WTC11 (cell line): ENCODE measurements at regions not wholly inside any gene's neighbourhood (a gene's known extent, or its start where the extent isn't known, plus 50 kb on each side); places are given as distances from the start of the nearest gene placed in this dataset.

ENCODE experiments used
- ATAC-seq: fragments of 200-7000 bp; cut with Tn5 transposase; 2 replicates; pipeline ENCODE4 v1.10.0; 2021; ENCODE audit warnings: mild to moderate bottlenecking, moderate library complexity
- CTCF ChIA-PET: fragments of 300-600 bp; sonication (Branson Sonifier 250); formaldehyde crosslinking; loops from one replicate; lab custom pipeline; 2021; ENCODE audit warnings: antibody characterized with exemption; lab: Charles Lee
- POLR2A ChIA-PET: fragments of 350-600 bp; sonication (Branson Sonifier 250); formaldehyde crosslinking; loops from one replicate; lab custom pipeline; 2021; ENCODE audit warnings: antibody characterized with exemption; lab: Charles Lee
- DNase-seq: peaks from one replicate; pipeline ENCODE4 v3.0.0; 2021; ENCODE audit warnings: low spot score
- H3K27ac Mint-ChIP-seq: 2 replicates; pipeline ENCODE4 v1.8.0; 2021; ENCODE audit warnings: mixed read lengths
- H3K27me3 Mint-ChIP-seq: 2 replicates; pipeline ENCODE4 v1.8.0; 2021; ENCODE audit warnings: low read depth, mild to moderate bottlenecking, moderate library complexity, mixed read lengths
- H3K36me3 Mint-ChIP-seq: 2 replicates; pipeline ENCODE4 v1.8.0; 2021; ENCODE audit warnings: mixed read lengths
- H3K4me1 Mint-ChIP-seq: 2 replicates; pipeline ENCODE4 v1.8.0; 2022; ENCODE audit warnings: mixed read lengths
- H3K4me3 Mint-ChIP-seq: 2 replicates; pipeline ENCODE4 v1.8.0; 2021; ENCODE audit warnings: mild to moderate bottlenecking, moderate library complexity, mixed read lengths
- H3K9me3 Mint-ChIP-seq: 2 replicates; pipeline ENCODE4 v1.8.0; 2021; ENCODE audit warnings: mixed read lengths
- ATF1 ChIP-seq: sonication (generic); formaldehyde crosslinking; IDR thresholded peaks from 2 replicates; pipeline ENCODE4 v1.8.1; 2023; ENCODE audit warnings: mild to moderate bottlenecking, moderate library complexity, missing genetic modification reagents
- EMX1 ChIP-seq: fragments of 250-450 bp; sonication (Bioruptor Pico); IDR thresholded peaks from 2 replicates; pipeline ENCODE4 v1.8.0; 2021; ENCODE audit warnings: mild to moderate bottlenecking
- GRHL2 ChIP-seq: fragments of 250-450 bp; sonication (Bioruptor Pico); IDR thresholded peaks from 2 replicates; pipeline ENCODE4 v1.8.0; 2022; ENCODE audit warnings: mild to moderate bottlenecking, moderate library complexity; ENCODE audit not compliant: insufficient replicate concordance, severe bottlenecking
- JAZF1 ChIP-seq: fragments of 250-450 bp; sonication (Bioruptor Pico); IDR thresholded peaks from 2 replicates; pipeline ENCODE4 v1.9.0; 2021; ENCODE audit warnings: moderate library complexity, mild to moderate bottlenecking, inconsistent platforms
- ZNF121 ChIP-seq: sonication (generic); formaldehyde crosslinking; IDR thresholded peaks from 2 replicates; pipeline ENCODE4 v1.8.0; 2023; ENCODE audit warnings: missing genetic modification reagents
- ZNF317 ChIP-seq: sonication (generic); formaldehyde crosslinking; IDR thresholded peaks from 2 replicates; pipeline ENCODE4 v1.8.1; 2023; ENCODE audit warnings: low read depth, mild to moderate bottlenecking, moderate library complexity, missing genetic modification reagents, borderline replicate concordance
- TF ChIP-seq, protein P1 (sequence below): fragments of 250-450 bp; sonication (Bioruptor Pico); IDR thresholded peaks from 2 replicates; pipeline ENCODE4 v2.1.2; 2022; ENCODE audit warnings: mild to moderate bottlenecking, moderate library complexity
- TF ChIP-seq, protein P2 (sequence below): sonication (generic); formaldehyde crosslinking; IDR thresholded peaks from 2 replicates; pipeline ENCODE4 v1.8.0; 2022; ENCODE audit warnings: mild to moderate bottlenecking, missing genetic modification reagents
- TF ChIP-seq, protein P3 (sequence below): sonication (generic); formaldehyde crosslinking; IDR thresholded peaks from 2 replicates; pipeline ENCODE4 v1.8.0; 2023; ENCODE audit warnings: missing genetic modification reagents
- TF ChIP-seq, protein P4 (sequence below): sonication (generic); formaldehyde crosslinking; IDR thresholded peaks from 2 replicates; pipeline ENCODE4 v1.8.1; 2023; ENCODE audit warnings: mild to moderate bottlenecking, missing genetic modification reagents
- TF ChIP-seq, protein P5 (sequence below): fragments of 250-450 bp; sonication (Bioruptor Pico); conservative IDR thresholded peaks from 2 replicates; pipeline ENCODE4 v1.9.0; 2021; ENCODE audit warnings: mild to moderate bottlenecking
- TF ChIP-seq, protein P6 (sequence below): sonication (generic); formaldehyde crosslinking; IDR thresholded peaks from 2 replicates; pipeline ENCODE4 v1.8.1; 2023; ENCODE audit warnings: mild to moderate bottlenecking, missing genetic modification reagents, moderate library complexity

DNA sequence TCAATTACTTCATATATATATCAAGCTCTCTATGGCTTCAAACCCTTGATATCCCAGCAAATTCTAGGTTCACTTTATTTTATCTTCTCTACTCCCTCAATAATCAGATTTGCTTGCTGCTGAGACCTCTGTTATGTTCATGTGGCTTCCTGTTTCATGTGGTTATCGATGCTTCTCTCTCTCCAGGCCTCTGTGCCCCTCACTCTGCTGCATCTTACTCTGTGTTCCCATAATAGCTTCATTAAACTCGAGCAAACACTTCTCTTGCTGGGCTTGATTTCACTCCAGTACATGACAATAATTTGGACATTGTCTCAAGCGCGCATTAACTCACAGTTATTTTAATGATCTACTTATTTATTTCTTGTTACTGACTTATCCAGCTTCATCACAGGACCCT is 798.8 kb downstream of the CDH9 start (continued):
- TF ChIP-seq, protein P1, sequence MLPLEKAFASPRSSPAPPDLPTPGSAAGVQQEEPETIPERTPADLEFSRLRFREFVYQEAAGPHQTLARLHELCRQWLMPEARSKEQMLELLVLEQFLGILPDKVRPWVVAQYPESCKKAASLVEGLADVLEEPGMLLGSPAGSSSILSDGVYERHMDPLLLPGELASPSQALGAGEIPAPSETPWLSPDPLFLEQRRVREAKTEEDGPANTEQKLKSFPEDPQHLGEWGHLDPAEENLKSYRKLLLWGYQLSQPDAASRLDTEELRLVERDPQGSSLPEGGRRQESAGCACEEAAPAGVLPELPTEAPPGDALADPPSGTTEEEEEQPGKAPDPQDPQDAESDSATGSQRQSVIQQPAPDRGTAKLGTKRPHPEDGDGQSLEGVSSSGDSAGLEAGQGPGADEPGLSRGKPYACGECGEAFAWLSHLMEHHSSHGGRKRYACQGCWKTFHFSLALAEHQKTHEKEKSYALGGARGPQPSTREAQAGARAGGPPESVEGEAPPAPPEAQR (CRISPR knock-in tag), result no peak
- TF ChIP-seq, protein P2, sequence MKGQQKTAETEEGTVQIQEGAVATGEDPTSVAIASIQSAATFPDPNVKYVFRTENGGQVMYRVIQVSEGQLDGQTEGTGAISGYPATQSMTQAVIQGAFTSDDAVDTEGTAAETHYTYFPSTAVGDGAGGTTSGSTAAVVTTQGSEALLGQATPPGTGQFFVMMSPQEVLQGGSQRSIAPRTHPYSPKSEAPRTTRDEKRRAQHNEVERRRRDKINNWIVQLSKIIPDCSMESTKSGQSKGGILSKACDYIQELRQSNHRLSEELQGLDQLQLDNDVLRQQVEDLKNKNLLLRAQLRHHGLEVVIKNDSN (CRISPR knock-in tag), result no peak
- TF ChIP-seq, all 79 proteins: peak for 0

DNA sequence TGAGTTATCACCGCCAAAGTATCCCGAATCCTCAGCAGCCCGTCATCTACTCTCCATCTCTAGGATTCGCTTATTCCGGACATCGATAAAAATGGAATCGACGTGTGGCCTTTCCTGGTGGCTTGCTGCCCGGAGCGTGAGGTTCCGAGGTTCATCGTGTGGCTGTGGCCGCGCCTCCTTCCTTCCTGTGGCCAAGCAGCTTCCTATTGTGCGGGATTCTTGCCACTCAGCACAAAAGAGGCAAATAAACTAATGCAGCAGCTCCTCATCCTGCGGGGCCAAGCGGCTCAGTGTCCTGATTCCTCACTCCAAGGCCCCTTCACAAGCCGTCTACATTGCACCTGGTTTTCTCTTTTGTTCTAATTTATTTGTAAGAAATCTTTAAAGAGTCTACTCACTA is 800.9 kb downstream of the CDH9 start:
- ATAC-seq (no peak), DNase-seq (no peak)
- Mint-ChIP-seq H3K27me3 (peaks cover 32% of the 10 kb centered on the region), H3K36me3 (peaks cover 30% of the 10 kb centered on the region), H3K4me3 (no peak overlapping the region), H3K4me1 (peaks cover 4% of the 10 kb centered on the region; the same call in 1 of the 2 replicates), H3K27ac (no peak overlapping the region), H3K9me3 (peaks cover 42% of the 10 kb centered on the region)
- TF ChIP-seq EMX1 (CRISPR knock-in tag) (no peak), JAZF1 (CRISPR knock-in tag) (no peak), ATF1 (CRISPR knock-in tag) (no peak)
- ChIA-PET POLR2A (no interaction called here), CTCF (no interaction called here)

DNA sequence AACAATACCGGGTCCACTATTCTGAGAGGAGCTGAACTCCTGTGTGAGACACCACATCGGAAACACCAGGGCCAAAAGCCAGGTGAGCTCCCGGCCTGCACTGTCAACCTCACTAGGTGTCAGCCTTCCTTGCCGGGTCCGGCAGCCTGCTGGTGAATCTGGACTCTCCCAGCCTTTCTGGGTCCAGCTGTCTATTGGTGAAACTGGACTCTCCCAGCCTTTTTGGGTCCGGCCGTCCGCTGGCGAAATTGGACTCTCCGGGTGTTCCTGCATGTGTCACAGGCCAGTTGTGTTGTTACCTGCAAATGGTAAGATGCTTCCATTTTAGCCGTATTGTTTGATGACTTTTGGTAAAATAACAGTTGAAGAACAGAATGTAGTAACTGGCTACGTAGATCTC is 801.5 kb downstream of the CDH9 start:
- Mint-ChIP-seq H3K36me3 (peaks cover 32% of the 10 kb centered on the region), H3K27ac (no peak overlapping the region), H3K4me1 (peaks cover 4% of the 10 kb centered on the region; the same call in 1 of the 2 replicates), H3K9me3 (peaks cover 41% of the 10 kb centered on the region), H3K4me3 (no peak overlapping the region), H3K27me3 (peaks cover 29% of the 10 kb centered on the region)
- DNase-seq (no peak), ATAC-seq (no peak)
- CTCF ChIA-PET, result no interaction called here
- TF ChIP-seq, protein P3, sequence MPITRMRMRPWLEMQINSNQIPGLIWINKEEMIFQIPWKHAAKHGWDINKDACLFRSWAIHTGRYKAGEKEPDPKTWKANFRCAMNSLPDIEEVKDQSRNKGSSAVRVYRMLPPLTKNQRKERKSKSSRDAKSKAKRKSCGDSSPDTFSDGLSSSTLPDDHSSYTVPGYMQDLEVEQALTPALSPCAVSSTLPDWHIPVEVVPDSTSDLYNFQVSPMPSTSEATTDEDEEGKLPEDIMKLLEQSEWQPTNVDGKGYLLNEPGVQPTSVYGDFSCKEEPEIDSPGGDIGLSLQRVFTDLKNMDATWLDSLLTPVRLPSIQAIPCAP (CRISPR knock-in tag), result no peak
- TF ChIP-seq ZNF121 (no peak), ZNF317 (CRISPR knock-in tag) (no peak), GRHL2 (CRISPR knock-in tag) (no peak)
- TF ChIP-seq, protein P4, sequence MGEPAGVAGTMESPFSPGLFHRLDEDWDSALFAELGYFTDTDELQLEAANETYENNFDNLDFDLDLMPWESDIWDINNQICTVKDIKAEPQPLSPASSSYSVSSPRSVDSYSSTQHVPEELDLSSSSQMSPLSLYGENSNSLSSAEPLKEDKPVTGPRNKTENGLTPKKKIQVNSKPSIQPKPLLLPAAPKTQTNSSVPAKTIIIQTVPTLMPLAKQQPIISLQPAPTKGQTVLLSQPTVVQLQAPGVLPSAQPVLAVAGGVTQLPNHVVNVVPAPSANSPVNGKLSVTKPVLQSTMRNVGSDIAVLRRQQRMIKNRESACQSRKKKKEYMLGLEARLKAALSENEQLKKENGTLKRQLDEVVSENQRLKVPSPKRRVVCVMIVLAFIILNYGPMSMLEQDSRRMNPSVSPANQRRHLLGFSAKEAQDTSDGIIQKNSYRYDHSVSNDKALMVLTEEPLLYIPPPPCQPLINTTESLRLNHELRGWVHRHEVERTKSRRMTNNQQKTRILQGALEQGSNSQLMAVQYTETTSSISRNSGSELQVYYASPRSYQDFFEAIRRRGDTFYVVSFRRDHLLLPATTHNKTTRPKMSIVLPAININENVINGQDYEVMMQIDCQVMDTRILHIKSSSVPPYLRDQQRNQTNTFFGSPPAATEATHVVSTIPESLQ (CRISPR knock-in tag), result no peak
- TF ChIP-seq, protein P5, sequence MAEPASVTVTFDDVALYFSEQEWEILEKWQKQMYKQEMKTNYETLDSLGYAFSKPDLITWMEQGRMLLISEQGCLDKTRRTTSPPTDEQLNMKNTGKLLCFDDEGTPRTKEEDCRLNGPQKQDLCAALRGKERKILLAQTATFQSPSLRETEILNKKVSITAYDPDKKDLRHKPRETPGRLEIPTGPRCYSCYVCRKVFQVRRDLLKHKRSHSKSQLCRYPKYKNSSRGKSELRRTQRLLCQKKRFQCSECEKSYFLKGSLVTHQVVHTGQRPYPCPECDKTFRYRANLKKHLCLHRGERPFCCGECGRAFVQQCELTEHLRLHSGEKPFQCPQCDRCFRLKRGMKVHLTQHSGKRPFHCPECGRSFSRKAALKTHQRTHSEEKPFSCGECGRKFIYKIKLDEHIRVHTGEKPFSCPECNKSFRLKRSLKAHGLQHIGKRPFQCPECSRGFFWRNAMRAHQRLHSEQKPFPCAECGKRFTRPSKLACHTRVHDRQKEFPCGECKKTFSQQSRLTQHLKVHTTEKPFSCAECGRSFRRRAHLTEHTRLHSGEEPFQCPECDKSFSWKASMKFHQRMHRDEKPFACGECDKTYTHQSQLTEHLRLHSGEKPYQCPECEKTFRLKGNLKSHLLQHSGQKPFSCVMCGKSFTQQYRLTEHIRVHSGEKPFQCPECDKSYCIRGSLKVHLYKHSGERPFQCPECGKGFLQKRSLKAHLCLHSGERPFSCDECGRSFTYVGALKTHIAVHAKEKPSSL, result no peak
- TF ChIP-seq, protein P6, sequence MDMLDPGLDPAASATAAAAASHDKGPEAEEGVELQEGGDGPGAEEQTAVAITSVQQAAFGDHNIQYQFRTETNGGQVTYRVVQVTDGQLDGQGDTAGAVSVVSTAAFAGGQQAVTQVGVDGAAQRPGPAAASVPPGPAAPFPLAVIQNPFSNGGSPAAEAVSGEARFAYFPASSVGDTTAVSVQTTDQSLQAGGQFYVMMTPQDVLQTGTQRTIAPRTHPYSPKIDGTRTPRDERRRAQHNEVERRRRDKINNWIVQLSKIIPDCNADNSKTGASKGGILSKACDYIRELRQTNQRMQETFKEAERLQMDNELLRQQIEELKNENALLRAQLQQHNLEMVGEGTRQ (CRISPR knock-in tag), result no peak
- POLR2A ChIA-PET, result no interaction called here

DNA sequence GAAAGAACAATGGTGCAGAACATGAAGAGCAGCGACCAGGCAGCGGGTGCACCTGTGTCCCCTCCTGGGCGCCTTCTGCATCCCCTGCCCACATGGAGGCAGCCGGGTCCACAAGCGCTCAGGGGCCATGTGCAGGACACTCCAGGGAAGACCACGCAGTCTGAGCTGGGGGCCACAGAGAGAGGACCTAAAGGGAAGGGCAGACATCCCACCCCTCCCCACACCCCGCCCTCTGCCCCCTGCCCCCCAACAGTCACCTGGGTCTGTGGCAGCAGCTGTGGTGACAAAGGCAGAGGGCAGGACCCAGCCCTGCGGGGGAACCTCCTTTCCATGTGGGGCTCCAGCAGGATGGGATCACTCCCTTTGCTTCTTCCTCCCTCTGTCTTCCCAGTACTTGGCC is 805.7 kb downstream of the CDH9 start:
- H3K4me3 Mint-ChIP-seq, result no peak overlapping the region
- peaks cover 3% of the 10 kb centered on the region for H3K27me3 Mint-ChIP-seq
- no peaks in the 10 kb centered on the region for H3K4me1 Mint-ChIP-seq
- ChIA-PET CTCF (no interaction called here), POLR2A (no interaction called here)
- peaks cover 47% of the 10 kb centered on the region for H3K9me3 Mint-ChIP-seq
- ATAC-seq, result no peak
- no peak for DNase-seq
- peaks cover 37% of the 10 kb centered on the region for H3K36me3 Mint-ChIP-seq
- TF ChIP-seq, protein P1 (CRISPR knock-in tag), result no peak
- no peak overlapping the region for H3K27ac Mint-ChIP-seq
